ENCODE measurements at regions not wholly inside any gene's neighbourhood (a gene's known extent, or its start where the extent isn't known, plus 50 kb on each side); places are given as distances from the start of the nearest gene placed in this dataset.

- DNase-seq, result no peak
Observed at GRCh38 chr6:129911732-129912131, 50.6 kb upstream of the TMEM244 start.
